ENCODE measurements at regions not wholly inside any gene's neighbourhood (a gene's known extent, or its start where the extent isn't known, plus 50 kb on each side); places are given as distances from the start of the nearest gene placed in this dataset.

- Histone ChIP-seq H3K4me2 (ENCODE audit: low read depth, low read length) (no peak overlapping the region), H3K9ac (ENCODE audit: insufficient read depth, low read depth, low read length) (no peak overlapping the region), H3K27me3 (ENCODE audit: control insufficient read depth in 1 of 2, insufficient read depth in 2 of 2, low read length in 2 of 2) (no peaks in the 10 kb centered on the region), H3K27ac (ENCODE audit: extremely low read length, insufficient read depth, low read length) (no peak overlapping the region), H3K79me2 (ENCODE audit: insufficient read depth, low read length) (no peaks in the 10 kb centered on the region), H3K36me3 (replicated peaks in 1 of 2; ENCODE audit: control insufficient read depth in 1 of 2, insufficient read depth in 2 of 2, low read length in 2 of 2) (no peaks in the 10 kb centered on the region), H3K9me3 (ENCODE audit: low read length) (no peaks in the 10 kb centered on the region), H2AFZ (ENCODE audit: low read length) (no peak overlapping the region), H4K20me1 (ENCODE audit: insufficient read depth, low read length) (no peaks in the 10 kb centered on the region), H3K4me1 (ENCODE audit: insufficient read depth, low read length) (no peaks in the 10 kb centered on the region), H3K4me3 (replicated peaks in 1 of 3; ENCODE audit: insufficient read depth in 1 of 3, low read depth in 2 of 3, low read length in 3 of 3) (no peak overlapping the region)
- FAIRE-seq: no peak
- ChIA-PET POLR2A (no interaction called here), CTCF (ENCODE audit: low intra/inter-chr PET ratio, low total read pairs) (no interaction called here)
- intact Hi-C loops (cut with micrococcal nuclease; ENCODE audit: unreplicated experiment) (no loop called here), in situ Hi-C loops (cut with HindIII; ENCODE audit: extremely low pct_ligation_motif_present, low pct_unique_long_range_greater_than_20kb) (no loop called here)
- DNase-seq (ENCODE audit: low spot score): no peak
- no TSS peak for BruUV-seq (replicated peaks)
- 0% methylated on average over 1 of the region's 1 CpG for WGBS (ENCODE audit: low lambda C conversion rate)
- TF ChIP-seq DDIT3 (CRISPR knock-in tag; IDR thresholded peaks at IDR 0.05) (no peak), ZNF451 (CRISPR knock-in tag; IDR thresholded peaks at IDR 0.05) (no peak), KDM5A (IDR thresholded peaks at IDR 0.05; ENCODE audit: borderline replicate concordance, low read length) (no peak), SNAPC4 (CRISPR knock-in tag; IDR thresholded peaks at IDR 0.05) (no peak), NFE2 (CRISPR knock-in tag; IDR thresholded peaks at IDR 0.05) (no peak), ZNF337 (CRISPR knock-in tag; IDR thresholded peaks at IDR 0.05; ENCODE audit: borderline replicate concordance, low read depth) (no peak), ZNF547 (CRISPR knock-in tag; IDR thresholded peaks at IDR 0.05) (no peak)
- no peak for ATAC-seq
These were observed 53.8 kb upstream of the EDIL3 start for GRCh38 chr5:84438456-84438855.

Measured in HepG2 (cell line).